SK-N-SH treated with all-trans-retinoic acid at 6 μM for 48 hours (cell line): ENCODE measurements at regions not wholly inside any gene's neighbourhood (a gene's known extent, or its start where the extent isn't known, plus 50 kb on each side); places are given as distances from the start of the nearest gene placed in this dataset.

Experiments
- ATAC-seq: fragments of 200-7000 bp; cut with Tn5 transposase; 3 replicates; pipeline ENCODE4 v1.9.1; 2020; ENCODE audit warnings: mild to moderate bottlenecking, moderate library complexity
- ARNTL ChIP-seq: fragments of 450-650 bp; formaldehyde crosslinking; IDR thresholded peaks from 2 replicates; pipeline ENCODE4 v1.5.0; 2020; ENCODE audit warnings: low read depth, mild to moderate bottlenecking, moderate library complexity, borderline replicate concordance
- BACH2 ChIP-seq: fragments of 250-450 bp; sonication (Bioruptor Pico); IDR thresholded peaks from 2 replicates; pipeline ENCODE4 v1.9.0; 2021; ENCODE audit warnings: mild to moderate bottlenecking, borderline replicate concordance
- CSDC2 ChIP-seq: fragments of 250-450 bp; sonication (Bioruptor Pico); IDR thresholded peaks from 2 replicates; pipeline ENCODE4 v1.5.0; 2020; ENCODE audit warnings: mild to moderate bottlenecking, moderate library complexity
- CSRNP3 ChIP-seq: fragments of 250-450 bp; sonication (Bioruptor Pico); IDR thresholded peaks from 2 replicates; pipeline ENCODE4 v1.5.1; 2021; ENCODE audit warnings: mild to moderate bottlenecking, moderate library complexity
- ESRRG ChIP-seq: fragments of 250-450 bp; sonication (Bioruptor Pico); IDR thresholded peaks from 2 replicates; pipeline ENCODE4 v1.6.1; 2021; ENCODE audit warnings: mild to moderate bottlenecking
- GLIS3 ChIP-seq: fragments of 250-450 bp; sonication (Bioruptor Pico); IDR thresholded peaks from 2 replicates; pipeline ENCODE4 v1.5.0; 2020; ENCODE audit warnings: mild to moderate bottlenecking, moderate library complexity
- ISL1 ChIP-seq: fragments of 250-450 bp; sonication (Bioruptor Pico); IDR thresholded peaks from 2 replicates; pipeline ENCODE4 v2.1.2; 2022; ENCODE audit warnings: mild to moderate bottlenecking, moderate library complexity
- OSR1 ChIP-seq: fragments of 250-450 bp; sonication (Bioruptor Pico); IDR thresholded peaks from 2 replicates; pipeline ENCODE4 v1.8.0; 2022; ENCODE audit warnings: moderate library complexity, mild to moderate bottlenecking, inconsistent platforms
- PPARA ChIP-seq: fragments of 250-450 bp; sonication (Bioruptor Pico); IDR thresholded peaks from 2 replicates; pipeline ENCODE4 v1.5.0; 2020; ENCODE audit warnings: mild to moderate bottlenecking, borderline replicate concordance
- RARB ChIP-seq: fragments of 250-450 bp; sonication (Bioruptor Pico); IDR thresholded peaks from 2 replicates; pipeline ENCODE4 v1.8.0; 2021; ENCODE audit warnings: mild to moderate bottlenecking, moderate library complexity
- TCF4 ChIP-seq: fragments of 250-450 bp; sonication (Bioruptor Pico); IDR thresholded peaks from 2 replicates; pipeline ENCODE4 v1.8.0; 2021; ENCODE audit warnings: mild to moderate bottlenecking, moderate library complexity, borderline replicate concordance
- TOX ChIP-seq: fragments of 250-450 bp; sonication (Bioruptor Pico); IDR thresholded peaks from 2 replicates; pipeline ENCODE4 v1.8.0; 2021; ENCODE audit warnings: mild to moderate bottlenecking, moderate library complexity, borderline replicate concordance
- TSHZ2 ChIP-seq: fragments of 250-450 bp; sonication (Bioruptor Pico); IDR thresholded peaks from 2 replicates; pipeline ENCODE4 v1.5.0; 2020; ENCODE audit warnings: mild to moderate bottlenecking, moderate library complexity
- ZC3H10 ChIP-seq: fragments of 250-450 bp; sonication (Bioruptor Pico); IDR thresholded peaks from 2 replicates; pipeline ENCODE4 v1.5.1; 2021; ENCODE audit warnings: mild to moderate bottlenecking, moderate library complexity
- ZFP3 ChIP-seq: fragments of 250-450 bp; sonication (Bioruptor Pico); IDR thresholded peaks from 2 replicates; pipeline ENCODE4 v1.5.0; 2020; ENCODE audit warnings: mild to moderate bottlenecking, moderate library complexity
- ZFP30 ChIP-seq: fragments of 450-650 bp; formaldehyde crosslinking; IDR thresholded peaks from 2 replicates; pipeline ENCODE4 v1.5.0; 2022; ENCODE audit warnings: mild to moderate bottlenecking, moderate library complexity
- ZNF565 ChIP-seq: fragments of 450-650 bp; formaldehyde crosslinking; conservative IDR thresholded peaks from 2 replicates; pipeline ENCODE4 v1.5.0; 2020; ENCODE audit warnings: low read depth, mild to moderate bottlenecking, moderate library complexity
- ZNF70 ChIP-seq: fragments of 450-650 bp; formaldehyde crosslinking; IDR thresholded peaks from 2 replicates; pipeline ENCODE4 v1.5.0; 2020; ENCODE audit warnings: mild to moderate bottlenecking, moderate library complexity
- ZNF8 ChIP-seq: fragments of 450-650 bp; formaldehyde crosslinking; IDR thresholded peaks from 2 replicates; pipeline ENCODE4 v1.5.0; 2020; ENCODE audit warnings: mild to moderate bottlenecking, moderate library complexity
- TF ChIP-seq, protein P1 (sequence below): fragments of 250-450 bp; sonication (Bioruptor Pico); IDR thresholded peaks from 2 replicates; pipeline ENCODE4 v1.8.0; 2020; ENCODE audit warnings: mild to moderate bottlenecking, moderate library complexity, borderline replicate concordance
- TF ChIP-seq, protein P2 (sequence below): fragments of 250-450 bp; sonication (Bioruptor Pico); IDR thresholded peaks from 2 replicates; pipeline ENCODE4 v1.8.0; 2021; ENCODE audit warnings: low read depth, mild to moderate bottlenecking, moderate library complexity, borderline replicate concordance

DNA sequence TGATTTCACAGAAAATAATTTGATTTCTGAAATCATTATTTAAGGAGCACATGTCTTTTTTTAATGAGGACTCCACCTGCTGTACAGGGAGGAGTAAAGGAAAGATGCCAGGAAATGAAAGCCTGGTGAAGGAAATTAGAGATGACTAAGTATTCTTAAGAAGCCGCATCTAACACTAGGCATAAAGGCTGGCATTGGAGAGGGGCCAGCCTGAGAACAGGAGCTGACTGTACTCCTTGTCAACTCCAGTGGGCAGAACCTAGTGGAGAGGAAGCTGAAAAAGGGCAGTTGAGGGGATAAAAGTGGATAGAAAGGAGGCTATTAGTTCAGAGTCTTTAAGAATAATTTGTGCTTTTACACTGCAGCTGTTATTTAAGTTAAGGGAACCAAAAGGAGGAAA, 393.0 kb downstream of the PPP1R2C start:
- TF ChIP-seq OSR1 (CRISPR knock-in tag) = no peak
- TF ChIP-seq ISL1 = no peak
- TF ChIP-seq GLIS3 = no peak
- TF ChIP-seq CSDC2 = no peak
- TF ChIP-seq, protein P1, sequence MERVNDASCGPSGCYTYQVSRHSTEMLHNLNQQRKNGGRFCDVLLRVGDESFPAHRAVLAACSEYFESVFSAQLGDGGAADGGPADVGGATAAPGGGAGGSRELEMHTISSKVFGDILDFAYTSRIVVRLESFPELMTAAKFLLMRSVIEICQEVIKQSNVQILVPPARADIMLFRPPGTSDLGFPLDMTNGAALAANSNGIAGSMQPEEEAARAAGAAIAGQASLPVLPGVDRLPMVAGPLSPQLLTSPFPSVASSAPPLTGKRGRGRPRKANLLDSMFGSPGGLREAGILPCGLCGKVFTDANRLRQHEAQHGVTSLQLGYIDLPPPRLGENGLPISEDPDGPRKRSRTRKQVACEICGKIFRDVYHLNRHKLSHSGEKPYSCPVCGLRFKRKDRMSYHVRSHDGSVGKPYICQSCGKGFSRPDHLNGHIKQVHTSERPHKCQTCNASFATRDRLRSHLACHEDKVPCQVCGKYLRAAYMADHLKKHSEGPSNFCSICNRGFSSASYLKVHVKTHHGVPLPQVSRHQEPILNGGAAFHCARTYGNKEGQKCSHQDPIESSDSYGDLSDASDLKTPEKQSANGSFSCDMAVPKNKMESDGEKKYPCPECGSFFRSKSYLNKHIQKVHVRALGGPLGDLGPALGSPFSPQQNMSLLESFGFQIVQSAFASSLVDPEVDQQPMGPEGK (CRISPR knock-in tag) = no peak
- TF ChIP-seq TCF4 (CRISPR knock-in tag) = no peak
- no peak for TF ChIP-seq PPARA (CRISPR knock-in tag)
- TF ChIP-seq TSHZ2 (CRISPR knock-in tag) = no peak
- TF ChIP-seq ESRRG (CRISPR knock-in tag) = no peak
- ATAC-seq = no peak

DNA sequence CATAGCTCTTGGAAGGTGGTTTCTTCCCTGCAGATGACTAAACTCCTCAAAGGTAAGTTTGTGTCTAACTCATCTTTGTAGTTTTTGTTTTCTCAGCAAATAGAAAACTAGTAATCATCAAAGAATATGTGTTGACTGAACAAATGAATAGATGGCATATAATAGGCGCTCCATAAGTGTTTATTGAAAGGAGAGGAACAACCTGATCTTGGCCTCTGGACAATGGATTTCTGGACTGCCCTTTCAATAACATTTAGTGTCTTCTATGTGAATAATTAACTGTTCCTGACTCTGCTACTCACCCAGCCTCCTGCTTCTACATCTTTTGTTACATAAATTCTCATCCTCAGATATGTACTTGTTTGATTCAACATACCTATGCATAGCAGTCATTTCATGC, 399.1 kb downstream of the PPP1R2C start:
- ATAC-seq = no peak
- TF ChIP-seq ZNF70 (CRISPR knock-in tag) = no peak
- no peak for TF ChIP-seq TOX (CRISPR knock-in tag)
- TF ChIP-seq ZNF565 (CRISPR knock-in tag) = no peak
- TF ChIP-seq TSHZ2 (CRISPR knock-in tag) = no peak
- no peak for TF ChIP-seq ZFP30 (CRISPR knock-in tag)
- TF ChIP-seq ZNF8 (CRISPR knock-in tag) = no peak
- TF ChIP-seq ZFP3 (CRISPR knock-in tag) = no peak
- TF ChIP-seq ISL1 = no peak
- no peak for TF ChIP-seq ESRRG (CRISPR knock-in tag)
- no peak for TF ChIP-seq CSRNP3 (CRISPR knock-in tag)
- TF ChIP-seq ARNTL (CRISPR knock-in tag) = no peak

DNA sequence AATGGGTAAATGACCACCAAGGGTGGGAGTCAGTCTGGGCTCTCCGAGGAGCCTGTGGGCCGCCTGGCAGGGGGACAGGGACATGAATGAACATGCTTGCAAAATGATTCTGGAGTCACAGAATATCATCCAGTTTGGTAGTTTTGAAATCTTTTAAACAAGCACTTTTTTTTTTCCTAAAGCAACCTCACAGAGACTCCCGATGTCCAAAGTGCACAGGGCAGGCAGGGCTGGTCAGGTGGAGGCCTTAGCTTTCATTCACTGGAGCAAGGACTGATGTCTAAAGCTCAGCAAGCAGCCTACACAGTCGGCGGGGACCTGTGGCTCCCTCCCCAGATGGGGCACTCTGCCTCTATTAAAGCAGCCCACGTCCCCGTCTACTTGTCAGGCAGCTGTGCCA, 402.9 kb downstream of the PPP1R2C start:
- no peak for ATAC-seq
- TF ChIP-seq ISL1 = no peak
- TF ChIP-seq ZFP3 (CRISPR knock-in tag) = no peak
- TF ChIP-seq PPARA (CRISPR knock-in tag) = no peak
- TF ChIP-seq BACH2 = no peak
- TF ChIP-seq TOX (CRISPR knock-in tag) = no peak
- no peak for TF ChIP-seq ZNF70 (CRISPR knock-in tag)
- TF ChIP-seq, protein P1 (CRISPR knock-in tag) = no peak
- TF ChIP-seq, protein P2, sequence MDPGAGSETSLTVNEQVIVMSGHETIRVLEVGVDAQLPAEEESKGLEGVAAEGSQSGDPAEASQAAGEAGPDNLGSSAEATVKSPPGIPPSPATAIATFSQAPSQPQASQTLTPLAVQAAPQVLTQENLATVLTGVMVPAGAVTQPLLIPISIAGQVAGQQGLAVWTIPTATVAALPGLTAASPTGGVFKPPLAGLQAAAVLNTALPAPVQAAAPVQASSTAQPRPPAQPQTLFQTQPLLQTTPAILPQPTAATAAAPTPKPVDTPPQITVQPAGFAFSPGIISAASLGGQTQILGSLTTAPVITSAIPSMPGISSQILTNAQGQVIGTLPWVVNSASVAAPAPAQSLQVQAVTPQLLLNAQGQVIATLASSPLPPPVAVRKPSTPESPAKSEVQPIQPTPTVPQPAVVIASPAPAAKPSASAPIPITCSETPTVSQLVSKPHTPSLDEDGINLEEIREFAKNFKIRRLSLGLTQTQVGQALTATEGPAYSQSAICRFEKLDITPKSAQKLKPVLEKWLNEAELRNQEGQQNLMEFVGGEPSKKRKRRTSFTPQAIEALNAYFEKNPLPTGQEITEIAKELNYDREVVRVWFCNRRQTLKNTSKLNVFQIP (CRISPR knock-in tag) = no peak
- TF ChIP-seq ZC3H10 (CRISPR knock-in tag) = no peak
- TF ChIP-seq RARB (CRISPR knock-in tag) = no peak
- no peak for TF ChIP-seq OSR1 (CRISPR knock-in tag)
- TF ChIP-seq GLIS3 = no peak
- no peak for TF ChIP-seq CSDC2
